ENCODE measurements at regions not wholly inside any gene's neighbourhood (a gene's known extent, or its start where the extent isn't known, plus 50 kb on each side); places are given as distances from the start of the nearest gene placed in this dataset.

- ATAC-seq: no peak
- no peak for TF ChIP-seq TCF4 (CRISPR knock-in tag; IDR thresholded peaks at IDR 0.05; ENCODE audit: borderline replicate concordance)
- TF ChIP-seq TSHZ2 (CRISPR knock-in tag; IDR thresholded peaks at IDR 0.05): no peak
- TF ChIP-seq CREB5 (CRISPR knock-in tag; IDR thresholded peaks at IDR 0.05; ENCODE audit: low read depth): no peak
- TF ChIP-seq ZC3H10 (CRISPR knock-in tag; IDR thresholded peaks at IDR 0.05): no peak
- no peak for TF ChIP-seq GLIS3 (CRISPR knock-in tag; IDR thresholded peaks at IDR 0.05)
- TF ChIP-seq ZNF70 (CRISPR knock-in tag; IDR thresholded peaks at IDR 0.05): no peak
- no peak for TF ChIP-seq PATZ1 (CRISPR knock-in tag; IDR thresholded peaks at IDR 0.05; ENCODE audit: borderline replicate concordance)
- TF ChIP-seq ZNF565 (CRISPR knock-in tag; conservative IDR thresholded peaks at IDR 0.05; ENCODE audit: low read depth): no peak
- TF ChIP-seq BACH2 (CRISPR knock-in tag; IDR thresholded peaks at IDR 0.05; ENCODE audit: borderline replicate concordance): no peak
- no peak for TF ChIP-seq ZFP30 (CRISPR knock-in tag; IDR thresholded peaks at IDR 0.05)
- no peak for TF ChIP-seq OSR1 (CRISPR knock-in tag; IDR thresholded peaks at IDR 0.05)
- TF ChIP-seq, protein P1, sequence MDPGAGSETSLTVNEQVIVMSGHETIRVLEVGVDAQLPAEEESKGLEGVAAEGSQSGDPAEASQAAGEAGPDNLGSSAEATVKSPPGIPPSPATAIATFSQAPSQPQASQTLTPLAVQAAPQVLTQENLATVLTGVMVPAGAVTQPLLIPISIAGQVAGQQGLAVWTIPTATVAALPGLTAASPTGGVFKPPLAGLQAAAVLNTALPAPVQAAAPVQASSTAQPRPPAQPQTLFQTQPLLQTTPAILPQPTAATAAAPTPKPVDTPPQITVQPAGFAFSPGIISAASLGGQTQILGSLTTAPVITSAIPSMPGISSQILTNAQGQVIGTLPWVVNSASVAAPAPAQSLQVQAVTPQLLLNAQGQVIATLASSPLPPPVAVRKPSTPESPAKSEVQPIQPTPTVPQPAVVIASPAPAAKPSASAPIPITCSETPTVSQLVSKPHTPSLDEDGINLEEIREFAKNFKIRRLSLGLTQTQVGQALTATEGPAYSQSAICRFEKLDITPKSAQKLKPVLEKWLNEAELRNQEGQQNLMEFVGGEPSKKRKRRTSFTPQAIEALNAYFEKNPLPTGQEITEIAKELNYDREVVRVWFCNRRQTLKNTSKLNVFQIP (CRISPR knock-in tag; IDR thresholded peaks at IDR 0.05; ENCODE audit: borderline replicate concordance, low read depth): no peak
- TF ChIP-seq RARB (CRISPR knock-in tag; IDR thresholded peaks at IDR 0.05): no peak
- no peak for TF ChIP-seq ARNTL (CRISPR knock-in tag; IDR thresholded peaks at IDR 0.05; ENCODE audit: borderline replicate concordance, low read depth)
Measured at GRCh38 chr22:47608421-47608820, 846.0 kb downstream of the TBC1D22A start.

GRCh38 chr22:47607486-47607885 lies 845.0 kb downstream of the TBC1D22A start:
- ATAC-seq: no peak
- TF ChIP-seq, protein P2, sequence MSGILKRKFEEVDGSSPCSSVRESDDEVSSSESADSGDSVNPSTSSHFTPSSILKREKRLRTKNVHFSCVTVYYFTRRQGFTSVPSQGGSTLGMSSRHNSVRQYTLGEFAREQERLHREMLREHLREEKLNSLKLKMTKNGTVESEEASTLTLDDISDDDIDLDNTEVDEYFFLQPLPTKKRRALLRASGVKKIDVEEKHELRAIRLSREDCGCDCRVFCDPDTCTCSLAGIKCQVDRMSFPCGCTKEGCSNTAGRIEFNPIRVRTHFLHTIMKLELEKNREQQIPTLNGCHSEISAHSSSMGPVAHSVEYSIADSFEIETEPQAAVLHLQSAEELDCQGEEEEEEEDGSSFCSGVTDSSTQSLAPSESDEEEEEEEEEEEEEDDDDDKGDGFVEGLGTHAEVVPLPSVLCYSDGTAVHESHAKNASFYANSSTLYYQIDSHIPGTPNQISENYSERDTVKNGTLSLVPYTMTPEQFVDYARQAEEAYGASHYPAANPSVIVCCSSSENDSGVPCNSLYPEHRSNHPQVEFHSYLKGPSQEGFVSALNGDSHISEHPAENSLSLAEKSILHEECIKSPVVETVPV (CRISPR knock-in tag; IDR thresholded peaks at IDR 0.05): no peak
- TF ChIP-seq CREB5 (CRISPR knock-in tag; IDR thresholded peaks at IDR 0.05; ENCODE audit: low read depth) (no peak), ZC3H10 (CRISPR knock-in tag; IDR thresholded peaks at IDR 0.05) (no peak), PATZ1 (CRISPR knock-in tag; IDR thresholded peaks at IDR 0.05; ENCODE audit: borderline replicate concordance) (no peak), ISL1 (CRISPR knock-in tag; IDR thresholded peaks at IDR 0.05) (no peak), ARNTL (CRISPR knock-in tag; IDR thresholded peaks at IDR 0.05; ENCODE audit: borderline replicate concordance, low read depth) (no peak)

DNA sequence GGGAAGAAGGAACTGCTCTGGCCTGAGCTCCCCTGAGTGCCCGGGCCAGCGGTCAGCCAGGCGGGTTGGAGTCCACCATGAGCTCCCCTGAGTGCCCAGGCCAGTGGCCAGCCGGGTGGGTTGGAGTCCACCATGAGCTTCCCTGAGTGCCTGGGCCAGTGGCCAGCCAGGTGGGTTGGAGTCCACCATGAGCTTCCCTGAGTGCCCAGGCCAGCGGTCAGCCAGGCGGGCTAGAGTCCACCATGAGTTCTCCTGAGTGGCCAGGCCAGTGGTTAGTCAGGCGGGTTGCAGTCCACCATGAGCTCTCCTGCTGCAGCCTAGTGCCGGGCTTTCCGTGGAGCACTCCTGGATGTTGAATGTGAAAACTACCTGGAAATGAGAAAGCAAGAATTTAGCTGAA lies 844.0 kb downstream of the TBC1D22A start:
- no peak for ATAC-seq
- TF ChIP-seq ZNF8 (CRISPR knock-in tag; IDR thresholded peaks at IDR 0.05) (no peak), ZFP3 (CRISPR knock-in tag; IDR thresholded peaks at IDR 0.05) (no peak), BACH2 (CRISPR knock-in tag; IDR thresholded peaks at IDR 0.05; ENCODE audit: borderline replicate concordance) (no peak), TSHZ2 (CRISPR knock-in tag; IDR thresholded peaks at IDR 0.05) (no peak), ZFP30 (CRISPR knock-in tag; IDR thresholded peaks at IDR 0.05) (no peak), ARNTL (CRISPR knock-in tag; IDR thresholded peaks at IDR 0.05; ENCODE audit: borderline replicate concordance, low read depth) (no peak), ZC3H10 (CRISPR knock-in tag; IDR thresholded peaks at IDR 0.05) (no peak), ZNF565 (CRISPR knock-in tag; conservative IDR thresholded peaks at IDR 0.05; ENCODE audit: low read depth) (no peak), PATZ1 (CRISPR knock-in tag; IDR thresholded peaks at IDR 0.05; ENCODE audit: borderline replicate concordance) (no peak), ZNF70 (CRISPR knock-in tag; IDR thresholded peaks at IDR 0.05) (no peak)

Data from SK-N-SH treated with all-trans-retinoic acid at 6 μM for 48 hours (cell line).